Gastrocnemius medialis (tissue), 4 donors: ENCODE measurements at regions not wholly inside any gene's neighbourhood (a gene's known extent, or its start where the extent isn't known, plus 50 kb on each side); places are given as distances from the start of the nearest gene placed in this dataset.

Experiments used
- CTCF ChIP-seq, 5 experiments: fragments of 450-650 bp in 3 of 5; fragments of 200-600 bp in 2 of 5; sonication (generic) in 2 of 5; IDR thresholded peaks in 4 of 5; conservative IDR thresholded peaks in 1 of 5; 1 replicate in 4 of 5; 2 replicates in 1 of 5; pipeline ENCODE4 v1.5.1; 2016 to 2019; ENCODE audit warnings: antibody characterized with exemption in 5 of 5, mild to moderate bottlenecking in 3 of 5, moderate library complexity in 3 of 5
- POLR2A ChIP-seq, 2 donors: fragments of 450-650 bp; IDR thresholded peaks; one replicate each; pipeline ENCODE4 v1.6.1; 2017; ENCODE audit warnings: antibody characterized with exemption in 2 of 2, mild to moderate bottlenecking in 2 of 2, moderate library complexity in 2 of 2

DNA sequence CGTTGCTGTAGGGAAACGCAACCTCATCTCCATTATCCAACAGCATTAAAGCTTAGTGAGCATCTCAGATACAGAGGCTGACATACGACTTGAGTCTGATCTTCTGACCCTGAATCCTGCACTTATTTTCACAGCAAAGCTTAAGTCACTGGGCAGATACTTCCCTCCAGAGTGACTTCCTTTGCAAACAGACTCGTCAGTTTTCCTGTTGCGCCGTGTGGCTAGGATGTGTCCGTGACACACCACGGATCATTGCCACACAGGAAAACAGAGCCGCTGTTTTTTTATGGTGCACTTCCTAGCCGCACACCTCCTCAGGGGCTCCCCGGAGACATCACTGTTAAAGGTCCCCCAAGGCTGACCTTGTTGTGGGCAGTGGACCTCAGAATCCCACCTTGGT, 94.9 kb upstream of the MKI67 start:
- TF ChIP-seq POLR2A (IDR thresholded peaks at IDR 0.05) (no peak), CTCF (IDR thresholded peaks at IDR 0.05 in 4 of 5, conservative IDR thresholded peaks at IDR 0.05 in 1 of 5) (no peak)
